AG10803 (cell line): ENCODE measurements at regions not wholly inside any gene's neighbourhood (a gene's known extent, or its start where the extent isn't known, plus 50 kb on each side); places are given as distances from the start of the nearest gene placed in this dataset.

Experiments used
- DNase-seq: peaks from one replicate; pipeline ENCODE4 v3.0.0; 2010; ENCODE audit warnings: low read depth
- H3K4me3 ChIP-seq: 2 replicates; pipeline ENCODE4 v1.5.1; 2011; ENCODE audit warnings: mild to moderate bottlenecking, low read length, control low read depth
- TF ChIP-seq, protein P1 (sequence below): conservative IDR thresholded peaks from 2 replicates; pipeline ENCODE4 v1.5.1; 2011; ENCODE audit warnings: mild to moderate bottlenecking, low read length, control low read depth, inconsistent platforms

DNA sequence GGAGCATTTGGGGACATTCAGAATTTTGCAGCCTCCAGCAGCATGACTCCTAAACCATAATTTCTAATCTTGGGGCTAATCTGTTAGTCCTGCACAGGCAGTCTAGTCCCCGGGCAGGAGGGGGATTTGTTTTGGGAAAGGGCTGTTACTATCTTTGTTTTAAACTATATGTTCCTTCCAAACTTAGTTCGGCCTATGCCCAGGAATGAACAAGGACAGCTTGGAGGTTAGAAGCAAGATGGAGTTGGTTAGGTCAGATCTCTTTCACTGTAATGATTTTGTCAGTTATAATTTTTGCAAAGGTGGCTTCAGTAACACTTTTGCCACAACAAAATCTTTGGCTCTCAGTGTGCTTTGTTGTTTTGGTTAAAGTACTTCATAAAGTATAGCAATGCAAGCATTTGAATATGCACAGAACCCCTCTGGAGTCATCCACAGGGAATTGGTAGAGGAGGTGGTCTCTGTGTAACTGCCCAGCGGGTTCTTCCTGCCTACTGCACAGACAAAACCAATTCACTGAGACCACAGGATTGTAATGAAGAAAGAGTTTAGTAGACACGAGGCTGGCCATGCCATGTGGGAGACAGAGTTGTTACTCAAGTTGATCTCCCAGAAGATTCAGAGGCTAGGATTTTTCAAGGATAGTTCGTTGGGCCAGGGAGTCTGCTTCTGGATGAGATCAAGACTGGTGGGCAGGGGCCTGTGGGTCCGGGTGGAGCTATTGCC lies 224.1 kb upstream of the MYLIP start:
- TF ChIP-seq, protein P1, sequence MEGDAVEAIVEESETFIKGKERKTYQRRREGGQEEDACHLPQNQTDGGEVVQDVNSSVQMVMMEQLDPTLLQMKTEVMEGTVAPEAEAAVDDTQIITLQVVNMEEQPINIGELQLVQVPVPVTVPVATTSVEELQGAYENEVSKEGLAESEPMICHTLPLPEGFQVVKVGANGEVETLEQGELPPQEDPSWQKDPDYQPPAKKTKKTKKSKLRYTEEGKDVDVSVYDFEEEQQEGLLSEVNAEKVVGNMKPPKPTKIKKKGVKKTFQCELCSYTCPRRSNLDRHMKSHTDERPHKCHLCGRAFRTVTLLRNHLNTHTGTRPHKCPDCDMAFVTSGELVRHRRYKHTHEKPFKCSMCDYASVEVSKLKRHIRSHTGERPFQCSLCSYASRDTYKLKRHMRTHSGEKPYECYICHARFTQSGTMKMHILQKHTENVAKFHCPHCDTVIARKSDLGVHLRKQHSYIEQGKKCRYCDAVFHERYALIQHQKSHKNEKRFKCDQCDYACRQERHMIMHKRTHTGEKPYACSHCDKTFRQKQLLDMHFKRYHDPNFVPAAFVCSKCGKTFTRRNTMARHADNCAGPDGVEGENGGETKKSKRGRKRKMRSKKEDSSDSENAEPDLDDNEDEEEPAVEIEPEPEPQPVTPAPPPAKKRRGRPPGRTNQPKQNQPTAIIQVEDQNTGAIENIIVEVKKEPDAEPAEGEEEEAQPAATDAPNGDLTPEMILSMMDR: no peak
- no peak for DNase-seq
- H3K4me3 ChIP-seq: no peak overlapping the region

DNA sequence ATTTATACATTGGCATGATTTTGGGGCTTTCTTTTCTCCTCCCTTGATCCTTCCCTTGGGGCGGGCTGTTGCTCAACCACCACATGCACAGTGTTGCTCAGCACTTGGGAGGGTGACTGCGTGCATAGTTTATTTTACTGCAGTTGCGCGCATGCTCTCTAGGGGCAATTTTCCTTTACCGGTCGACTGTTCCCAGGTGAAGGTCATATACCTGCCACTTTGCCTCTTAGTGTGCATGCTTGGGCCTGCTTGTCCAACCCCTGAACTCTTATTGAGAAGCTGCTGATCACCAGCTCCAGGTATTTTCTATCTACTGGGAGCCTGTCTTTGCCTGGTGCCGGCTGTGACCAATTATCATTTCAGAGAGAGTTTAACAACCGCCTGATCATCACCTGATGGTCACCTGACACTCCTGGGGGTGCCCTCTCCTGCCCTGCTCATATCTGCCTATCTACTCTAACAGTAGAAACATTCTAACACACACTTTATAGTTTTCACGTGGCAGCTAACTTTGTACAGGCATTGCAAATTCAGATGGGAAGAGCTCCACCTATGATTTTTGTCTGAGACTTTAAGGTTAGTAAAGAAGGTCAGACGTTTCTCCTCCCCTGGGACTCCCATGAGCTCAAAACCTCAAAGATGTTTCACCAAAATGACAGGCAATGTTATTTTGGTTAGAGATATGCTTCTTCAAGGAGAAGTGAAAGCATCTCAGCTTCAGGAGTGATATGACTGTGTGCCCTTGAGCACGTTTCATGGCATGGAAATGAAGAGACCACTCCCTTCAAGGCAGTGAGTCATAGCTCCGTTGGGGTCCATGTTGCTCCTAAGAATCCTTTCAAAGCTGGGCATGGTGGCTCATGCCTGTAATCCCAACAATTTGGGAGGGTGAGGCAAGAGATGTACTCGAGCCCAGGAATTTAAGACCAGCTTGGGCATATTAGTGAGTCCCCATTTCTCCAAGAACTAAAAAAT lies 227.5 kb upstream of the MYLIP start:
- no peak for DNase-seq
- TF ChIP-seq, protein P1: no peak
- no peak overlapping the region for H3K4me3 ChIP-seq

DNA sequence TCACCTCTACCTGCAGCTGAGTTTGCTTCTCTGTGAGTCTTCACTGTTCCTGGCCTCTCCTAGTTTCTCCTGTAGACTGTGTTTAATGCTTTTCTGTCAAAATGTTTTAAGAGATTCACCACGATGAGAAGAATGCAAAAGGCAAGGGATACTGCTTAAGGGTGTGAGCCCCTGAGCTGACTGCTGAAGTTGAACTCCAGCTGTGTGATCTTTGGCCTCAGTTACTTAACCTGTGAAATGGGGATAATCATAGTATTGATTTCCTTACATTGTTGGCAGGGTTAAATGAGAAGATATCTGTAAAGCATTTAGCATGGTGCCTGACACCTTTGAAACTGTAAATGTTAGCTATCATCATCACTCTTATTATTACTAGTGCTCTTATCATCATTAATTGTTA lies 230.2 kb upstream of the MYLIP start:
- no peak for DNase-seq
- H3K4me3 ChIP-seq: no peak overlapping the region
- TF ChIP-seq, protein P1: no peak

DNA sequence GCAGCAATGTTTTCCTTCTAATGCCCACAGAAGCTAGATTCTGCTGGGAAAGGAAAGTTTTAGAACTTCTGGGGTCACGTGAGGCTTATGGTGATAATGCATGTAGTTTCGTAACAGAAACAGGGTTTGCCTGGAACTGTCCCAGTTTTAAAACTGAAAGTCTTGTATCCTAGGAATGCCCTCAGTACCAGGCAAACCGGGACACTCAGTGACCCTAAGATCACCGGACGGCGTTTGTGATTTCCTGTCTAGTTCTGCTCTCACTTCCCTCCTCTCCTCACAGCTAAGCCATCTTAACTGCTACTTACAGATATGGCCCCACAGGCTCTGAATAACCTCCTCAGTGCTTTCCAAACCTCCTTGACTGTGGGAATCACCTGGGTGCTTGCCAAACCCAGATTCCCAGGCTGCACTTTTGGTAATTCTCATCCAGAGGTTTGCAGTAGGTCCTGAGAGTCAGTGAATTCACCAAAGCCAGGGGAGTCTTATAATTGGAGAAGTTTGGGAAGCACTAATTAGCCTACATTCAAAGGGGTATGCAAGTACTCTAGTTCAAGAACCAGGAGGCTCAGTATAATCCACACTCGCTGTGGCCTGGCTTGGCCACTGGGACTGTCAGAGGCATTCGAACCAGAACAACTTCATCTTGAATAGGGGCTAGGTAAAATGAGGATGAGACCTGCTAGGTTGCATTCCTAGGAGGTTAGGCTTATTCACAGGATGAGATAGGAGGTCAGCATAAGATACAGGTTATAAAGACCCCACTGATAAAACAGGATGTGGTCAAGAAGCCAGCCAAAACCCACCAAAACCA lies 231.6 kb upstream of the MYLIP start:
- H3K4me3 ChIP-seq: no peak overlapping the region; the same call in 1 of the 2 replicates
- TF ChIP-seq, protein P1: no peak
- peak; percentile 53 for DNase-seq

DNA sequence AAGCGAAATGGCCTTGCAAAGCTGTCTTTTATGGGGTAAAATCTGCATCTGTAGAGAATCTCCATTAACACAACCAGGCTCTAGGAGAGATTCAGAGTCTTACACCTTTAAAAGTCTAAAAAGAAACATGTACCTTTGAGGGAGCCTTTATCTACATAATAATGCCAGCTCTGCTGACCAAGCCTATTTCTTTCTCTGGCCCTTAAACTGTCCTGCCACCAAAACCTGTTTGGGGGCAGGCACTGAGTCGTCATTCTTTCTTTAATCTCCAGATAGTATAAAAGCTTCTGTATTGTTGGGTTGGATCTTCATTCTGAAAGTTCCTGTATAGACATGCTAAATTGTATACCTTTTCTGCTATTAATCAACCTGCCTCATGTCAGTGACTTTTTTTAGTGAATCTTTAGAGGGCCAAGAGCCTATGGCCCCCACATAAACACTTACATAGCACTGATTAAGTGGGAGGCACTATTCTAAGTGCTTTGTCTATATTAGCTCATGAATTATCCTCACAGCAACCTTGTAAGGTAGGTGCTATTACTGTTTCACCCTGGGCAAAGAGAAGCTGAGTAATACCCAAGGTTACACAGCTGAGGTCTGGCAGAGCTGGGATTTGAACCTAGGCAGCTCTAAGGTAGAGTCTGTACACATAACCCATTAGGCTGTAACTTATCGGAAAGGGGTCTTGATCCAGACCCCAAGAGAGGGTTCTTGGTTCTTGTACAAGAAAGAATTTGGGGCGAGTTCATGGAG lies 232.3 kb upstream of the DTNBP1 start:
- H3K4me3 ChIP-seq: no peak overlapping the region
- TF ChIP-seq, protein P1: no peak
- DNase-seq: no peak

DNA sequence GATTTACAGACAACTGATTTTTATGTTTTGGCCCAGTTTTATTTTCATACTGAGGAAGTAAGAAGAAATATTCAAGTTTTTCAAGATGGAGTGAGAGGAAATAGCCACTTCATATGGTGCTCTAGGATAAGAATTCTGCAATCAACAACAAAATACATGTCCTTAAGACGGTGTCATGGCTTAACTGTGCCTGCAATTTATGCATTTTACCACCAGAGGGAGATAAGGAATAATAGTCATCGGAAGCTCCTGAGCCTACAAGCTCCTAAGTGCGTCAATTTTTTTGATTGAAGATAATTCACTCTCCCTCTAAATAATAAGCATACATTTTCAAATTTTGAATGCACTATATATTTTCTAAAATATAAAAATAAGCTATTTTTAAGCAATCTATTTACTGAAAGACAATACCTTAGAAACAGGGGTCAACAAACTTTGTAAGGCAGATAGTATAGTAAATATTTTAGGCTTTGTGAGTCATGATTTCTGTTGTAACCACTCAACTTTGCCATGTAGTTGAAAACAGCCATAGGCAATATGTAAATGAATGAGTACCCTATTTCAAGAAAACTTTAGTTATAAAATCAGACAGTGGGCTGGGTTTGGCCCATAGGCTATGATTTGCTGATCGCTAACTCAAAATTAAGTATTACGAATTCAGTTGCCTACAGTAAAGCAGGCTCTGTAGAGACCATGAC lies 230.9 kb upstream of the DTNBP1 start:
- H3K4me3 ChIP-seq: no peak overlapping the region
- DNase-seq: no peak
- TF ChIP-seq, protein P1: peak; percentile 40
